Coronary artery (tissue), 2 donors: ENCODE measurements at regions not wholly inside any gene's neighbourhood (a gene's known extent, or its start where the extent isn't known, plus 50 kb on each side); places are given as distances from the start of the nearest gene placed in this dataset.

Experiments used
- DNase-seq: peaks from one replicate; pipeline ENCODE4 v3.0.0-alpha.2; 2017; ENCODE audit warnings: low spot score
- H3K27ac ChIP-seq, 2 donors: fragments of 200-600 bp; sonication (generic); one replicate each; pipeline ENCODE4 v1.5.1; 2016 to 2019
- H3K4me3 ChIP-seq: fragments of 200-600 bp; sonication (generic); 2 replicates; pipeline ENCODE4 v1.5.1; 2016; ENCODE audit warnings: mild to moderate bottlenecking, moderate library complexity
- CTCF ChIP-seq: fragments of 200-600 bp; sonication (generic); IDR thresholded peaks from one replicate; pipeline ENCODE4 v1.5.1; 2019; ENCODE audit warnings: antibody characterized with exemption

- H3K27ac ChIP-seq: no peak overlapping the region
- H3K4me3 ChIP-seq: no peak overlapping the region
- peak; percentile 16 for DNase-seq
- no peak for TF ChIP-seq CTCF
Observed at GRCh38 chr6:39997101-39997635, 62.9 kb upstream of the MOCS1 start.

DNA sequence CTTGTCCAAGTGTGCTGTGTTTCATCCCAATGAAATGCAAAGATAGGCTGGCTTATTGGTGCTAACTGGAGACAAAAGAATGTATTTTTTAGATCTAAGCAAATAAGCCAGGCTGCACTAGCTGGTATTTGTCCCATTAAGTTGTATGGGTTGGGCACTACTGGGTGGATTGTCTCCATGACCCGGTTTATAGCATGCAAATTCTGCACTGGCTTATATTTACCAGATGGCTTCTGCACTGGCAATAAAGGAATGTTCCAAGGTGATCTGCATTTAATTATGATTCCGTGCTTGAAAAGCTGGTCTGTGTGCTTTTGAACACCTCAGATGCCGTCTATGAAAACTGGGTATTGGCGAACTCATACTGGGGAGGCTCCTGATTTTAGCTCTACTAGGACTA lies 61.4 kb upstream of the MOCS1 start:
- Histone ChIP-seq H3K4me3 (no peak overlapping the region), H3K27ac (no peak overlapping the region)
- DNase-seq: peak; percentile 14
- TF ChIP-seq CTCF: no peak

DNA sequence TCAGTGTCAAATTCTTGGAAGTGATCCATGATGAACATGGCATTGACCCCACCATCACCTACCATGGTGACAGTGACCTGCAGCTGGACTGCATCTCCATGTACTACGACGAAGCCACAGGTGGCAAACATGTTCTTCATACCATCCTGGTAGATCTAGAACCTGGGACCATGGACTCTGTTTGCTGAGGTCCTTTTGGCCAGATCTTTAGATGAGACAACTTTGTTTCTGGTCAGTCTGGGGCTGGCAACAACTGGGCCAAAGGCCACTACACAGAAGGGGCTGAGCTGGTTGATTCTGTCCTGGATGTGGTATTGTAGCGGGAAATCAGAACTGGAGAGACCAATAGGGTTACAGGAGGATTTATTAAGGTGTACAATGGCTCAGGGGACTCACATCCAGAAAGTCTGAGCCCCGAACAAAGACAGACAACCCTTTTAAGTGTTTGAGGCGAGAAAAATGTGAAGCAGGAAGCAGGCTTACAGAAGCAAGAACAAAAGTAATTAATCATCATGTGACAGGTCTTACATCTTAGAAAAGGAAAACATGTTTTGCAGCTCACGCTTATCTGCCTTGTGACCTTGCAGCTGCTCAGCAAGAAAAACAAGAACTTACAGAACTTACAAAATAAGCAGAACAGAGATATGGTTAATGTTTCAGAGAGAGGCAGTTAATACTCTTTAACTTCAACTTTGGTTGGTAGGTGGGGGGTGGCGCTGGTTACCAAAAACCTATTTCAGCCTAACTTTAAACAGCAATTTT lies 58.8 kb upstream of the MOCS1 start:
- no peak for TF ChIP-seq CTCF
- DNase-seq: peak; percentile 8
- H3K4me3 ChIP-seq: no peak overlapping the region
- H3K27ac ChIP-seq: no peak overlapping the region
